B cell (primary cell): ENCODE measurements at regions not wholly inside any gene's neighbourhood (a gene's known extent, or its start where the extent isn't known, plus 50 kb on each side); places are given as distances from the start of the nearest gene placed in this dataset.

Experiments
- EZH2 ChIP-seq: IDR thresholded peaks from 2 replicates; pipeline ENCODE4 v1.6.1; 2012; ENCODE audit warnings: borderline replicate concordance, low read depth, mild to moderate bottlenecking, moderate library complexity, low read length; ENCODE audit not compliant: insufficient read depth, poor library complexity, severe bottlenecking
- TF ChIP-seq, protein P1 (sequence below): fragments of 200-600 bp; IDR thresholded peaks from one replicate; pipeline ENCODE4 v1.8.0; 2022; ENCODE audit warnings: antibody characterized with exemption, mild to moderate bottlenecking

DNA sequence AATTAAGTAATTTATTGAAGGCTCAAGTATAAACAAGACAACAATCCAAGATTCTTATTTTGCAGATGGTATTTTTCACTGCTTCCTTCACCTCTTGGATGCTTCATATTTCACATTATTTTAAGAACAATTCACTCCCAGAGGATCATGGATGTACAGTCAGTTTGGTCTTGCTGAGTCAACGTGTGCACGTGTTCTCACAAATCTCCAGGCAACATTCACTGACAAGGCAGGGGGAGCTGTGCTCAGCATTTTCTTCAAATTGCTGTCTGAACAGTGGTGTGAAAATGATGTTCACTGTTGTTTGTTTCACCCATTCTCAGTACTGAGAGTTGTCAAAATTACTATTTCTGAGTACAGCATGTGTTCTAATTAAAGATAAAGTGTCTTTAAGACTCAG lies 118.3 kb upstream of the SLC38A4 start:
- TF ChIP-seq, protein P1, sequence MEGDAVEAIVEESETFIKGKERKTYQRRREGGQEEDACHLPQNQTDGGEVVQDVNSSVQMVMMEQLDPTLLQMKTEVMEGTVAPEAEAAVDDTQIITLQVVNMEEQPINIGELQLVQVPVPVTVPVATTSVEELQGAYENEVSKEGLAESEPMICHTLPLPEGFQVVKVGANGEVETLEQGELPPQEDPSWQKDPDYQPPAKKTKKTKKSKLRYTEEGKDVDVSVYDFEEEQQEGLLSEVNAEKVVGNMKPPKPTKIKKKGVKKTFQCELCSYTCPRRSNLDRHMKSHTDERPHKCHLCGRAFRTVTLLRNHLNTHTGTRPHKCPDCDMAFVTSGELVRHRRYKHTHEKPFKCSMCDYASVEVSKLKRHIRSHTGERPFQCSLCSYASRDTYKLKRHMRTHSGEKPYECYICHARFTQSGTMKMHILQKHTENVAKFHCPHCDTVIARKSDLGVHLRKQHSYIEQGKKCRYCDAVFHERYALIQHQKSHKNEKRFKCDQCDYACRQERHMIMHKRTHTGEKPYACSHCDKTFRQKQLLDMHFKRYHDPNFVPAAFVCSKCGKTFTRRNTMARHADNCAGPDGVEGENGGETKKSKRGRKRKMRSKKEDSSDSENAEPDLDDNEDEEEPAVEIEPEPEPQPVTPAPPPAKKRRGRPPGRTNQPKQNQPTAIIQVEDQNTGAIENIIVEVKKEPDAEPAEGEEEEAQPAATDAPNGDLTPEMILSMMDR, result no peak
- no peak for TF ChIP-seq EZH2
